AG04450 (cell line): ENCODE measurements at regions not wholly inside any gene's neighbourhood (a gene's known extent, or its start where the extent isn't known, plus 50 kb on each side); places are given as distances from the start of the nearest gene placed in this dataset.

Experiments used
- CTCF ChIA-PET: fragments of 300-600, 350-600 bp; formaldehyde crosslinking; extraction: SDS; loops from one replicate; lab custom pipeline; 2022; ENCODE audit warnings: antibody characterized with exemption, inconsistent platforms; lab: Charles Lee
- POLR2A ChIA-PET: fragments of 350-600 bp; formaldehyde crosslinking; extraction: SDS; loops from one replicate; lab custom pipeline; 2021; ENCODE audit warnings: antibody characterized with exemption, inconsistent platforms; lab: Yijun Ruan, JAX
- DNase-seq: peaks from one replicate; pipeline ENCODE4 v3.0.0-alpha.2; 2011; ENCODE audit warnings: low read depth, low spot score
- H3K27ac ChIP-seq: one replicate; pipeline ENCODE4 v1.5.1; 2012; ENCODE audit warnings: low read depth, low read length, control low read depth
- H3K27me3 ChIP-seq: one replicate; pipeline ENCODE4 v1.6.0; 2012; ENCODE audit warnings: low read length; ENCODE audit not compliant: control insufficient read depth, insufficient read depth
- H3K4me3 ChIP-seq: 2 replicates; pipeline ENCODE4 v1.5.1; 2011; ENCODE audit warnings: mild to moderate bottlenecking, low read depth, low read length, control low read depth
- H3K9me3 ChIP-seq: 2 replicates; pipeline ENCODE4 v1.5.1; 2012; ENCODE audit warnings: low read length; ENCODE audit not compliant: control insufficient read depth, insufficient read depth
- CTCF ChIP-seq: IDR thresholded peaks from 2 replicates; pipeline ENCODE4 v1.5.1; 2011; ENCODE audit warnings: low read depth, low read length, control low read depth, inconsistent platforms

DNA sequence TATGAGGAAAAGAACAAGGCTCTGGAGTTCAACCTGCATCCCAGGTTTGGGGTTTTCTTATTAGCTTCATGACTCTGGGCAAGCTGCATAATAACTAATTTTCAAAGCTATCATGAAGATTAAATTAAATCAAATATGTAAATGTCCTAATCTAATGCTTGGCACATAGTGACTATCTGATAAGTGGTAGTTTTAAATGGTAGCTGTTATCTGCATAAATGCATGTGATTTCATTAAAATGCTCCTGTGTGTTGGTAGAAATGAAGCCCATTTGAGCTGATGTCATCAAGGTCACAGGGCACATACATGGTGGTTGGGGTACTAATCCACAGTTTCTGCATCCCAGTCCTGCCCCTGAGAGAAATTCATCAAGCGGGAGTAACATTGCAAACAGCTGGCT lies 428.8 kb downstream of the LRATD1 start:
- H3K9me3 ChIP-seq: no peaks in the 10 kb centered on the region; the same call in 1 of the 2 replicates
- no peak overlapping the region for H3K27ac ChIP-seq
- no peak for DNase-seq
- ChIA-PET CTCF (no interaction called here), POLR2A (no interaction called here)
- H3K4me3 ChIP-seq: no peak overlapping the region
- TF ChIP-seq CTCF: no peak
- no peaks in the 10 kb centered on the region for H3K27me3 ChIP-seq

DNA sequence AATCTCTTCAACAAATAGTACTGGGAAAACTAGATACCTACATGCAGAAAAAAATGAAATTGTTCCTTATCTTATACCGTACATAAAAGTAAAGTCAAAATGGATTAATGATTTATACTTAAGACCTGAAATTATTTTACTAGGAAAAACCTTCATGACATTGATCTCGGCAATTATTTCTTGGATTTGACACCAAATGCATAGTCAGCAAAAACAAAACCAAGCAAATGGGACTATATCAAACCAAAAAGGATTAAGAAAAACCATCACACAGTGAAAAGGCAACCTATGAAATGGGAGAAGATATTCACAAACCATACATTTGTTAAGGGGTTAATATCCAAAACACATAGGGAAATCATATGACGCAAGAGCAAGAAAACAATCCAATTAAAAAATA lies 433.6 kb downstream of the LRATD1 start:
- no peak for TF ChIP-seq CTCF
- H3K27ac ChIP-seq: no peak overlapping the region
- no peak for DNase-seq
- no peak overlapping the region for H3K4me3 ChIP-seq
- CTCF ChIA-PET: no interaction called here
- POLR2A ChIA-PET: no interaction called here
- H3K9me3 ChIP-seq: no peaks in the 10 kb centered on the region
- no peaks in the 10 kb centered on the region for H3K27me3 ChIP-seq

DNA sequence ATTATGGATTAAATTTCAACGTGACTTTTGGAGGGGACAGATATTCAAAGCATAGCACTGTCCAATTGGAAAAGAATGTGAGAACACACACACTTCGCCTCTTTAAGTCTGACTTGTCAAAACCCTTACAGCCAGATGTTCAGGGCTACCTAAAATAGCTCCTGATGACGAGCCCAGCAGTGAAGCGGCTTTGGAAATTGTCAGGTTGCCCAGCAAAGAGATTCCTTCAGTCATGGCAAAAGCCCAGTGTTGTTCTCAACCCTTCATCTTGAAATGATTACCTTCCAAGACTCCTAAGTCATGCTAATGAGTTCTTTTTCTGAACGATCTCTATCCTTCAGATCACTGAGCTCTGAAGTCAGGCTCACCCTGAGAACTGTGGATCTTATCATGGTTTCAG lies 436.6 kb downstream of the LRATD1 start:
- ChIA-PET CTCF (interaction anchor here (0.8 kb wide), 1 partner anchor 508 kb away, joined by 4 read pairs; no protein-coding TSS in a partner anchor), POLR2A (no interaction called here)
- Histone ChIP-seq H3K27me3 (no peaks in the 10 kb centered on the region), H3K4me3 (no peak overlapping the region), H3K9me3 (no peaks in the 10 kb centered on the region), H3K27ac (no peak overlapping the region)
- no peak for TF ChIP-seq CTCF
- no peak for DNase-seq

DNA sequence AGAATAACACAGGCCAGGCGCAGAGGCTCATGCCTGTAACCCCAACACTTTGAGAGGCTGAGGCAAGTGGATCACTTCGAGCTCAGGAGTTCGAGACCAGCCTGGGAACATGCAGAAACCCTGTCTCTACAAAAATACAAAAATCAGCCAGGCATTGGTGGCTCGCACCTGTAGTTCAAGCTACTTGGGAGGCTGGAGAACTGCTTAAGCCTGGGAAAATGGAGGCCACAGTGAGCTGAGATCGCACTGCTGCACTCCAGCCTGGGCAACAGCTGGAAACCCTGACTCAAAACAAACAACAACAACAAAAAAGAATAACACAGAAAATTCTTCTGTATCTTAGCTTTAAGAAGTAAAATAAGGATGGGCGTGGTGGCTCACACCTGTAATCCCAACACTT lies 440.3 kb downstream of the LRATD1 start:
- Histone ChIP-seq H3K9me3 (no peaks in the 10 kb centered on the region), H3K4me3 (no peak overlapping the region), H3K27ac (no peak overlapping the region), H3K27me3 (no peaks in the 10 kb centered on the region)
- CTCF ChIA-PET: no interaction called here
- POLR2A ChIA-PET: interaction anchor here (1.0 kb wide), 1 partner anchor 22 kb away, joined by 5 read pairs; no protein-coding TSS in a partner anchor
- no peak for TF ChIP-seq CTCF
- no peak for DNase-seq

DNA sequence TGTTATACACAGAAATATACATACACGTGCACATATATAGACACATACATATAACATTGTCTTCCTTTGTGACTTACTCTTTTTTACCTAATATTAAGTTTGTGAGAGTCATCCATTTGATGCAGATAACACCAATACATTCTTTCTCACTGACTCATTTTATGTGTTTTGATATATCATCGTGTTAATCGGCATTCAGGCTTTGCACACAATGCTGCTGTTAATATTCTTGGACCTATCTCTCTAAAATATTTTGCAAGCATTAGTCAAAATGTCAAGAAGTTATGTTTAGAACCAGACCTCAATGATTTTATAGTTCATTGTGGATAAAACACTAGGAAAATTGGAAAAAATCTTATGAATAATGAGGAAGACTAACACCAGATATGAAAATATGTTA lies 441.1 kb downstream of the LRATD1 start:
- CTCF ChIA-PET: no interaction called here
- Histone ChIP-seq H3K9me3 (no peaks in the 10 kb centered on the region), H3K27ac (no peak overlapping the region), H3K4me3 (no peak overlapping the region), H3K27me3 (no peaks in the 10 kb centered on the region)
- no peak for DNase-seq
- TF ChIP-seq CTCF: no peak
- POLR2A ChIA-PET: no interaction called here
